GM06990 (cell line): ENCODE measurements at regions not wholly inside any gene's neighbourhood (a gene's known extent, or its start where the extent isn't known, plus 50 kb on each side); places are given as distances from the start of the nearest gene placed in this dataset.

ENCODE experiments used
- DNase-seq: peaks from one replicate; pipeline ENCODE4 v3.0.0-alpha.2; 2011; ENCODE audit not compliant: insufficient read length; ENCODE audit errors: extremely low read depth
- H3K27me3 ChIP-seq: replicated peaks from 2 replicates; pipeline ENCODE4 v1.6.0; 2011; ENCODE audit warnings: low read length; ENCODE audit not compliant: control insufficient read depth, insufficient read depth
- H3K36me3 ChIP-seq: 2 replicates; pipeline ENCODE4 v1.5.1; 2011; ENCODE audit warnings: low read length; ENCODE audit not compliant: control insufficient read depth, insufficient read depth
- H3K4me3 ChIP-seq: replicated peaks from 2 replicates; pipeline ENCODE4 v1.5.1; 2011; ENCODE audit warnings: low read depth, mild to moderate bottlenecking, control low read depth, low read length
- TF ChIP-seq, protein P1 (sequence below): IDR thresholded peaks from 2 replicates; pipeline ENCODE4 v1.5.1; 2011; ENCODE audit warnings: low read length, control low read depth, mild to moderate bottlenecking, inconsistent platforms; ENCODE audit not compliant: insufficient read depth, poor library complexity, severe bottlenecking

- TF ChIP-seq, protein P1, sequence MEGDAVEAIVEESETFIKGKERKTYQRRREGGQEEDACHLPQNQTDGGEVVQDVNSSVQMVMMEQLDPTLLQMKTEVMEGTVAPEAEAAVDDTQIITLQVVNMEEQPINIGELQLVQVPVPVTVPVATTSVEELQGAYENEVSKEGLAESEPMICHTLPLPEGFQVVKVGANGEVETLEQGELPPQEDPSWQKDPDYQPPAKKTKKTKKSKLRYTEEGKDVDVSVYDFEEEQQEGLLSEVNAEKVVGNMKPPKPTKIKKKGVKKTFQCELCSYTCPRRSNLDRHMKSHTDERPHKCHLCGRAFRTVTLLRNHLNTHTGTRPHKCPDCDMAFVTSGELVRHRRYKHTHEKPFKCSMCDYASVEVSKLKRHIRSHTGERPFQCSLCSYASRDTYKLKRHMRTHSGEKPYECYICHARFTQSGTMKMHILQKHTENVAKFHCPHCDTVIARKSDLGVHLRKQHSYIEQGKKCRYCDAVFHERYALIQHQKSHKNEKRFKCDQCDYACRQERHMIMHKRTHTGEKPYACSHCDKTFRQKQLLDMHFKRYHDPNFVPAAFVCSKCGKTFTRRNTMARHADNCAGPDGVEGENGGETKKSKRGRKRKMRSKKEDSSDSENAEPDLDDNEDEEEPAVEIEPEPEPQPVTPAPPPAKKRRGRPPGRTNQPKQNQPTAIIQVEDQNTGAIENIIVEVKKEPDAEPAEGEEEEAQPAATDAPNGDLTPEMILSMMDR = no peak
- Histone ChIP-seq H3K36me3 (no peaks in the 10 kb centered on the region), H3K4me3 (no peak overlapping the region), H3K27me3 (no peaks in the 10 kb centered on the region)
- no peak for DNase-seq
Observed at GRCh38 chr2:61675204-61675603, 137.0 kb upstream of the XPO1 start.

DNA sequence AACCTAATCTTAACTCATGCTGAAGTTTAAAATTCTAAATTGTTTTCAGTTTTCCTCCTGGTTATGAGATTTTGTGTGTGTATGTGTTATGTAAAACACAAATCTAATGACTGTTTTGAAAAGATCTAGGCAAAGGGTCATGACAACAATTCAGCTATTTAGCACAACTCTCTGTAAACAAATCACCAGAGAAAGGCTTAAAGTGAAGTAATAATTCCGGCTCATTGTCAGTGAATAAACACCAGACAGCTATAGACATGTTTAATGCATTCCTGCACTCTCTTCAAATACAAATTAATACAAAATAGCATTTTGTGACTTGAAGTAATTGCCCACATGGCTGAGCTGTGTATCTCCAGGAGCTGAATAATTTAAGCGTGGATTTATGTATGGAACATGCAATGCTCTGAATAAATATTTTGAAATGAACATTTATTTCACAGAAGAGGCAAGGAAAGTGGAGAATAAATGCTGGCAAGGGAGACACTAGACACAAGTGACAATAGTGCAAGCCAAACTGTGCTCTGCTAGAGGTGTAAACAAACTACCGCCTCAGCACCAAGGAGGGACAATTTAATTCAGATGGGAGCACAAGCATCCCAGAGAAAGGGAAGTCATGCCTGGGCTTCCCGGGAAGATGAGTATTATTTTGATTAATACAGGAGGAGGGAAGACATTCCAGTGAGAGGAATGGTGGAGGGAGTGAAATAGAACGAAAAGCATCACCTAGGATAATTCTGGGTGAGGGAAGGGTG, 133.6 kb upstream of the XPO1 start:
- H3K4me3 ChIP-seq = no peak overlapping the region
- TF ChIP-seq, protein P1 = no peak
- H3K27me3 ChIP-seq = no peaks in the 10 kb centered on the region
- H3K36me3 ChIP-seq = no peaks in the 10 kb centered on the region
- DNase-seq = no peak

- TF ChIP-seq, protein P1 = no peak
- Histone ChIP-seq H3K4me3 (peak overlapping the region; percentile 26; the same call in 1 of the 2 replicates), H3K27me3 (no peaks in the 10 kb centered on the region), H3K36me3 (no peaks in the 10 kb centered on the region)
- DNase-seq = peak; percentile 37
Observed at GRCh38 chr2:61670591-61671501, 132.7 kb upstream of the XPO1 start.

- H3K36me3 ChIP-seq = no peaks in the 10 kb centered on the region
- no peak for DNase-seq
- TF ChIP-seq, protein P1 = no peak
- no peaks in the 10 kb centered on the region for H3K27me3 ChIP-seq
- no peak overlapping the region for H3K4me3 ChIP-seq
Observed at GRCh38 chr2:61664190-61664589, 126.0 kb upstream of the XPO1 start.

DNA sequence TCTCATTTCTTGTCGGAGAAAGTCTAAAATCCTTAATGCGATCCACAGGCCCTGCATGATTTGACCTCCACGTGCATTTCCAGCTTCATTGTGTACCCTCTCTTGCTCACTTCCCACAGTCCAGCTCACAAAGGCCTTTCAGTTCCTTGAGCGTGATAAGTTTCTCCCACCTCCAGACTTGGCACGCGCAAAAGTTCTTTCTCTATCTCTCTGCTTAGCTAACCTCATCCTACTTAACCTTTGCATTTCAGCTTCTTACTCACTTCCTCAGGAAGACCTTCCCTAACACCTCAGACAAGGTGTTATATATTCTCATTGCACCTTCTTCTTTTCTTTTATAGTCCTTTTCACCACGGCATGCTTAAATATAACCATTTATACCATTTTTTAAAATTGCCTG, 124.8 kb upstream of the XPO1 start:
- Histone ChIP-seq H3K4me3 (no peak overlapping the region), H3K36me3 (no peaks in the 10 kb centered on the region), H3K27me3 (no peaks in the 10 kb centered on the region)
- no peak for DNase-seq
- TF ChIP-seq, protein P1 = no peak
